Liver (tissue), 8 donors: ENCODE measurements at regions not wholly inside any gene's neighbourhood (a gene's known extent, or its start where the extent isn't known, plus 50 kb on each side); places are given as distances from the start of the nearest gene placed in this dataset.
"Not testable (repeated sequence)": the region's sequence is repeated elsewhere in the genome, so short reads cannot be mapped to it uniquely, and the experiment has no call there.

Source experiments
- DNase-seq: peaks from one replicate; pipeline ENCODE4 v3.0.0-alpha.2; 2017; ENCODE audit warnings: low spot score
- H3K27ac ChIP-seq, 2 donors: one replicate each; pipeline ENCODE4 v1.7.0; 2013; ENCODE audit warnings: inconsistent platforms in 2 of 2, low read length in 2 of 2, control low read depth in 1 of 2, low read depth in 1 of 2, mild to moderate bottlenecking in 1 of 2
- H3K27me3 ChIP-seq, 4 donors: one replicate each; pipeline versions ENCODE4 v1.6.1 to v1.7.0; 2013; ENCODE audit warnings: low read length in 3 of 4, inconsistent platforms in 1 of 4, mild to moderate bottlenecking in 1 of 4, moderate library complexity in 1 of 4; ENCODE audit not compliant: control insufficient read depth in 4 of 4, insufficient read depth in 4 of 4
- H3K36me3 ChIP-seq, 4 donors: one replicate each; pipeline versions ENCODE4 v1.6.1 to v1.7.0; 2013; ENCODE audit warnings: low read length in 3 of 4, mild to moderate bottlenecking in 3 of 4, low read depth in 1 of 4, moderate library complexity in 1 of 4; ENCODE audit not compliant: control insufficient read depth in 4 of 4, insufficient read depth in 3 of 4
- H3K4me1 ChIP-seq, 4 donors: one replicate each; pipeline versions ENCODE4 v1.6.1 to v1.7.0; 2013; ENCODE audit warnings: low read length in 3 of 4, mild to moderate bottlenecking in 3 of 4, moderate library complexity in 1 of 4; ENCODE audit not compliant: control insufficient read depth in 4 of 4, insufficient read depth in 4 of 4
- H3K4me3 ChIP-seq, 3 donors: one replicate each; pipeline versions ENCODE4 v1.6.1 to v1.7.0; 2013; ENCODE audit warnings: low read length in 3 of 3, control low read depth in 1 of 3, low read depth in 1 of 3, mild to moderate bottlenecking in 1 of 3
- H3K9ac ChIP-seq, 2 donors: one replicate each; pipeline ENCODE4 v1.7.0; 2013; ENCODE audit warnings: low read length in 2 of 2, mild to moderate bottlenecking in 2 of 2, moderate library complexity in 2 of 2, control low read depth in 1 of 2, low read depth in 1 of 2
- H3K9me3 ChIP-seq, 4 donors: one replicate each; pipeline versions ENCODE4 v1.6.1 to v1.7.0; 2013; ENCODE audit warnings: low read length in 3 of 4; ENCODE audit not compliant: control insufficient read depth in 4 of 4
- ATF3 ChIP-seq: IDR thresholded peaks from 2 replicates; pipeline ENCODE4 v1.6.1; 2016; ENCODE audit warnings: antibody characterized with exemption
- EGR1 ChIP-seq, 2 donors: IDR thresholded peaks; 2 replicates each; pipeline ENCODE4 v1.6.1; 2016 to 2018; ENCODE audit warnings: antibody characterized with exemption in 2 of 2, low read depth in 2 of 2
- FOXA1 ChIP-seq: IDR thresholded peaks from 2 replicates; pipeline ENCODE4 v1.6.1; 2016; ENCODE audit warnings: antibody characterized with exemption
- FOXA2 ChIP-seq: IDR thresholded peaks from 2 replicates; pipeline ENCODE4 v1.6.1; 2016; ENCODE audit warnings: antibody characterized with exemption
- GABPA ChIP-seq, 2 donors: IDR thresholded peaks in 1 of 2; conservative IDR thresholded peaks in 1 of 2; 2 replicates each; pipeline ENCODE4 v1.6.1; 2016; ENCODE audit warnings: antibody characterized with exemption in 2 of 2, mild to moderate bottlenecking in 1 of 2, moderate library complexity in 1 of 2
- HNF4A ChIP-seq, 2 donors: conservative IDR thresholded peaks; 2 replicates each; pipeline ENCODE4 v1.6.1; 2016; ENCODE audit warnings: antibody characterized with exemption in 2 of 2, mild to moderate bottlenecking in 2 of 2
- HNF4G ChIP-seq: IDR thresholded peaks from 2 replicates; pipeline ENCODE4 v1.6.1; 2016; ENCODE audit warnings: antibody characterized with exemption
- RAD21 ChIP-seq, 2 donors: IDR thresholded peaks; 2 replicates each; pipeline ENCODE4 v1.6.1; 2016; ENCODE audit warnings: antibody characterized with exemption in 2 of 2, mild to moderate bottlenecking in 2 of 2
- RXRA ChIP-seq, 2 donors: IDR thresholded peaks; 2 replicates each; pipeline ENCODE4 v1.6.1; 2017 to 2018; ENCODE audit warnings: antibody characterized with exemption in 2 of 2, mild to moderate bottlenecking in 1 of 2
- SP1 ChIP-seq: IDR thresholded peaks from 2 replicates; pipeline ENCODE4 v1.6.1; 2018; ENCODE audit warnings: antibody characterized with exemption, mild to moderate bottlenecking
- TAF1 ChIP-seq: conservative IDR thresholded peaks from 2 replicates; pipeline ENCODE4 v1.6.1; 2016; ENCODE audit warnings: antibody characterized with exemption, mild to moderate bottlenecking
- YY1 ChIP-seq: IDR thresholded peaks from 2 replicates; pipeline ENCODE4 v1.6.1; 2016; ENCODE audit warnings: antibody characterized with exemption, mild to moderate bottlenecking
- ZBTB33 ChIP-seq: IDR thresholded peaks from 2 replicates; pipeline ENCODE4 v1.6.1; 2016; ENCODE audit warnings: antibody characterized with exemption
- WGBS: extraction: QIAGEN DNeasy Blood & Tissue Kit; methylation state at CpG from one replicate; pipeline ENCODE4 v1.1.7; 2013; 5-methylcytosine and 5-hydroxymethylcytosine counted together
- TF ChIP-seq, protein P1 (sequence below): fragments of 150-350 bp; IDR thresholded peaks from 2 replicates; pipeline ENCODE4 v1.5.1; 2017; ENCODE audit warnings: improper control_type of control experiment, low read depth, low read length; ENCODE audit not compliant: missing input control
- TF ChIP-seq, protein P2 (sequence below): IDR thresholded peaks from 2 replicates; pipeline ENCODE4 v1.6.1; 2016; ENCODE audit warnings: antibody characterized with exemption
- donor health status: healthy.
- donor health status: healthy.
- donor health status: healthy.
- donor health status: healthy.
- donor health status: healthy.

DNA sequence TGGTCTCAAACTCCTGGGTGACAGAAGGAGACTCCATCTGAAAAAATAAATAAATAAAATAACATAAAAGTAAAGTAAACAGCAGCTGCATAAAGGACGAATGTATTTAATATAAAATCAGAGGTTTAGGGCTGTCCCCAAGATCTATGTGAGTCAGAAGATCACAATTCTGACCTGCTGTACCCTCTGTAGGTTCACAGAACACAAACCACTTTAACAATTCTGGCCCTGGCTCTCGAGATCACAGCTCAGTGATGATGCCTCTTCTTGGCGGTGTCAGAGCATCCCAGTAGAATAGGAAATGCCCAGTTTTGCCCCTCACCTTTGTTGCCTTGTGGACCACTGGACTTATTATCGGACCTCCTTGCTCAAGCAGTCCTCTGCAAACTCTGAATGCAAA, 380.9 kb downstream of the TLE1 start:
- H3K9ac ChIP-seq: no peak overlapping the region
- H3K4me3 ChIP-seq: no peak overlapping the region
- no peak overlapping the region for H3K27ac ChIP-seq
- TF ChIP-seq ZBTB33 (no peak), ATF3 (no peak)
- TF ChIP-seq, protein P1, sequence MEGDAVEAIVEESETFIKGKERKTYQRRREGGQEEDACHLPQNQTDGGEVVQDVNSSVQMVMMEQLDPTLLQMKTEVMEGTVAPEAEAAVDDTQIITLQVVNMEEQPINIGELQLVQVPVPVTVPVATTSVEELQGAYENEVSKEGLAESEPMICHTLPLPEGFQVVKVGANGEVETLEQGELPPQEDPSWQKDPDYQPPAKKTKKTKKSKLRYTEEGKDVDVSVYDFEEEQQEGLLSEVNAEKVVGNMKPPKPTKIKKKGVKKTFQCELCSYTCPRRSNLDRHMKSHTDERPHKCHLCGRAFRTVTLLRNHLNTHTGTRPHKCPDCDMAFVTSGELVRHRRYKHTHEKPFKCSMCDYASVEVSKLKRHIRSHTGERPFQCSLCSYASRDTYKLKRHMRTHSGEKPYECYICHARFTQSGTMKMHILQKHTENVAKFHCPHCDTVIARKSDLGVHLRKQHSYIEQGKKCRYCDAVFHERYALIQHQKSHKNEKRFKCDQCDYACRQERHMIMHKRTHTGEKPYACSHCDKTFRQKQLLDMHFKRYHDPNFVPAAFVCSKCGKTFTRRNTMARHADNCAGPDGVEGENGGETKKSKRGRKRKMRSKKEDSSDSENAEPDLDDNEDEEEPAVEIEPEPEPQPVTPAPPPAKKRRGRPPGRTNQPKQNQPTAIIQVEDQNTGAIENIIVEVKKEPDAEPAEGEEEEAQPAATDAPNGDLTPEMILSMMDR: no peak
- DNase-seq: no peak
- no peaks in the 10 kb centered on the region for H3K27me3 ChIP-seq
- no peaks in the 10 kb centered on the region for H3K9me3 ChIP-seq
- WGBS: 90% methylated on average over 4 of the region's 4 CpGs
- no peaks in the 10 kb centered on the region for H3K36me3 ChIP-seq
- peaks cover 0 to 8% (median 5%) of the 10 kb centered on the region in 4 donors for H3K4me1 ChIP-seq

- not testable (repeated sequence) for H3K36me3 ChIP-seq, H3K9ac ChIP-seq, H3K4me3 ChIP-seq, DNase-seq, H3K27me3 ChIP-seq, H3K9me3 ChIP-seq, H3K4me1 ChIP-seq, H3K27ac ChIP-seq
- WGBS: 82% methylated on average over 5 of the region's 5 CpGs
Observed at GRCh38 chr9:81307791-81308190, 381.6 kb downstream of the TLE1 start.

GRCh38 chr9:81305561-81306182, 383.7 kb downstream of the TLE1 start:
- peaks cover 0 to 8% (median 5%) of the 10 kb centered on the region in 4 donors for H3K4me1 ChIP-seq
- DNase-seq: no peak
- no peaks in the 10 kb centered on the region for H3K9me3 ChIP-seq
- WGBS: 43% methylated on average over 6 of the region's 6 CpGs
- no peaks in the 10 kb centered on the region for H3K27me3 ChIP-seq
- H3K27ac ChIP-seq: peak overlapping the region; percentile 80 to 87
- H3K4me3 ChIP-seq: no peak overlapping the region
- no peaks in the 10 kb centered on the region for H3K36me3 ChIP-seq
- no peak overlapping the region for H3K9ac ChIP-seq
- peak; percentile 95 to 96 for TF ChIP-seq HNF4A (conservative IDR thresholded peaks at IDR 0.05)
- TF ChIP-seq RXRA (IDR thresholded peaks at IDR 0.05): peak; percentile 99
- TF ChIP-seq RAD21 (IDR thresholded peaks at IDR 0.05): peak; percentile 70 to 72
- TF ChIP-seq, protein P2, sequence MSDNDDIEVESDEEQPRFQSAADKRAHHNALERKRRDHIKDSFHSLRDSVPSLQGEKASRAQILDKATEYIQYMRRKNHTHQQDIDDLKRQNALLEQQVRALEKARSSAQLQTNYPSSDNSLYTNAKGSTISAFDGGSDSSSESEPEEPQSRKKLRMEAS: peak; percentile 96
- peak in 1 of 2 donors; percentile 62 for TF ChIP-seq GABPA (IDR thresholded peaks at IDR 0.05 in 1 of 2, conservative IDR thresholded peaks at IDR 0.05 in 1 of 2)
- peak; percentile 80 for TF ChIP-seq ATF3
- peak in 1 of 2 donors; percentile 79 for TF ChIP-seq EGR1 (IDR thresholded peaks at IDR 0.05; ENCODE audit: low read depth in 2 of 2)
- peak; percentile 80 for TF ChIP-seq FOXA2
- peak; percentile 76 for TF ChIP-seq FOXA1
- TF ChIP-seq HNF4G: peak; percentile 77
- TF ChIP-seq TAF1: peak; percentile 36
- TF ChIP-seq SP1: peak; percentile 99
- TF ChIP-seq YY1: peak; percentile 66
- peak; percentile 95 for TF ChIP-seq ZBTB33
- TF ChIP-seq, protein P1: no peak
